ENCODE measurements at regions not wholly inside any gene's neighbourhood (a gene's known extent, or its start where the extent isn't known, plus 50 kb on each side); places are given as distances from the start of the nearest gene placed in this dataset.

GRCh38 chr13:106118050-106118449 lies 417.4 kb downstream of the EFNB2 start:
- no peak for DNase-seq

- no peak for DNase-seq
Observed at GRCh38 chr13:106117640-106118039, 417.8 kb downstream of the EFNB2 start.

- no peak for DNase-seq
Observed at GRCh38 chr13:106117035-106117434, 418.4 kb downstream of the EFNB2 start.

- no peak for DNase-seq
Observed at GRCh38 chr13:106115081-106115480, 420.4 kb downstream of the EFNB2 start.

GRCh38 chr13:106113796-106114195 lies 421.7 kb downstream of the EFNB2 start:
- DNase-seq: no peak

GRCh38 chr13:106112191-106112590 lies 423.3 kb downstream of the EFNB2 start:
- no peak for DNase-seq

GRCh38 chr13:106110241-106110855 lies 425.1 kb downstream of the EFNB2 start:
- no peak for DNase-seq

GRCh38 chr13:106109391-106109791 lies 426.1 kb downstream of the EFNB2 start:
- no peak for DNase-seq

GRCh38 chr13:106108346-106108745 lies 427.1 kb downstream of the EFNB2 start:
- no peak for DNase-seq

- no peak for DNase-seq
Observed at GRCh38 chr13:106107061-106107460, 428.4 kb downstream of the EFNB2 start.

GRCh38 chr13:106105153-106105552 lies 430.3 kb downstream of the EFNB2 start:
- DNase-seq: no peak

GRCh38 chr13:106104281-106104901 lies 431.1 kb downstream of the EFNB2 start:
- no peak for DNase-seq

GRCh38 chr13:106103779-106104178 lies 431.7 kb downstream of the EFNB2 start:
- DNase-seq: no peak

- no peak for DNase-seq
Observed at GRCh38 chr13:106102786-106103185, 432.7 kb downstream of the EFNB2 start.

GRCh38 chr13:106101201-106101600 lies 434.3 kb downstream of the EFNB2 start:
- DNase-seq: no peak

- no peak for DNase-seq
Observed at GRCh38 chr13:106100171-106100919, 435.1 kb downstream of the EFNB2 start.

GRCh38 chr13:106099765-106100164 lies 435.7 kb downstream of the EFNB2 start:
- no peak for DNase-seq

GRCh38 chr13:106098778-106099177 lies 436.7 kb downstream of the EFNB2 start:
- DNase-seq: no peak

- no peak for DNase-seq
Observed at GRCh38 chr13:106096661-106097092, 438.8 kb downstream of the EFNB2 start.

- DNase-seq: no peak
Observed at GRCh38 chr13:106095919-106096318, 439.5 kb downstream of the EFNB2 start.

- DNase-seq: no peak
Observed at GRCh38 chr13:106095406-106095805, 440.1 kb downstream of the EFNB2 start.

- DNase-seq: no peak
Observed at GRCh38 chr13:106090001-106090400, 445.5 kb downstream of the EFNB2 start.

- peak; percentile 24 to 77 for DNase-seq
Observed at GRCh38 chr13:106089261-106089980, 446.0 kb downstream of the EFNB2 start.
